ENCODE measurements at regions not wholly inside any gene's neighbourhood (a gene's known extent, or its start where the extent isn't known, plus 50 kb on each side); places are given as distances from the start of the nearest gene placed in this dataset.

GRCh38 chr13:104436555-104436954, 1370.3 kb upstream of the SLC10A2 start:
- no peak overlapping the region for H4K8ac ChIP-seq (ENCODE audit: extremely low read depth, insufficient read depth, low read length)
- H3K27me3 ChIP-seq (replicated peaks in 1 of 4; ENCODE audit: control insufficient read depth in 3 of 4, extremely low read depth in 1 of 4, insufficient read depth in 3 of 4, low read length in 3 of 4): no peaks in the 10 kb centered on the region
- CTCF ChIA-PET (ENCODE audit: partially characterized antibody): interaction anchor here (1.0 kb wide), 1 partner anchor 9 kb away, joined by 4 read pairs; no protein-coding TSS in a partner anchor
- H3K79me2 ChIP-seq (ENCODE audit: control insufficient read depth in 1 of 2, insufficient read depth in 2 of 2, low read length in 2 of 2): no peaks in the 10 kb centered on the region
- FAIRE-seq (no peak), DNase-seq (ENCODE audit: low read depth in 1 of 2, low spot score in 2 of 2) (no peak)
- no peak overlapping the region for H2BK15ac ChIP-seq (ENCODE audit: low read length)
- H2BK12ac ChIP-seq (ENCODE audit: low read depth, low read length): no peak overlapping the region
- H2AK5ac ChIP-seq (ENCODE audit: low read depth, low read length): no peak overlapping the region
- H3K23ac ChIP-seq (ENCODE audit: insufficient read length): no peak overlapping the region
- H3K4me2 ChIP-seq (ENCODE audit: insufficient read depth in 1 of 2, low read depth in 2 of 2, low read length in 2 of 2): no peak overlapping the region
- H3K56ac ChIP-seq (replicated peaks; ENCODE audit: insufficient read length, low read depth, low read length): no peak overlapping the region
- TF ChIP-seq ATF3 (IDR thresholded peaks at IDR 0.05; ENCODE audit: insufficient read depth, low read depth, low read length) (no peak), POU5F1 (IDR thresholded peaks at IDR 0.05; ENCODE audit: low read depth, low read length) (no peak), RFX5 (IDR thresholded peaks at IDR 0.05; ENCODE audit: borderline replicate concordance, low read depth, low read length) (no peak)
- POLR2A ChIA-PET (ENCODE audit: partially characterized antibody): no interaction called here
- no peak overlapping the region for H3K18ac ChIP-seq (ENCODE audit: extremely low read depth, low read length)
- no peak overlapping the region for H2BK20ac ChIP-seq (ENCODE audit: low read length)
- H3K4me1 ChIP-seq (replicated peaks in 1 of 4; ENCODE audit: control insufficient read depth in 3 of 4, insufficient read depth in 4 of 4, low read length in 3 of 4): no peaks in the 10 kb centered on the region
- H3K4ac ChIP-seq (replicated peaks; ENCODE audit: insufficient read length, low read depth, low read length): no peak overlapping the region
- no peak overlapping the region for H3K14ac ChIP-seq (ENCODE audit: insufficient read length)
- no peak overlapping the region for H3K4me3 ChIP-seq (ENCODE audit: extremely low read depth in 1 of 4, insufficient read depth in 2 of 4, low read depth in 3 of 4, low read length in 4 of 4)
- H3K23me2 ChIP-seq (ENCODE audit: low read depth, low read length): no peaks in the 10 kb centered on the region
- H3K9me3 ChIP-seq (ENCODE audit: insufficient read depth in 2 of 2, low read depth in 1 of 2, low read length in 1 of 2): no peaks in the 10 kb centered on the region
- no peak overlapping the region for H3K27ac ChIP-seq (ENCODE audit: low read depth, low read length)
- H3K9ac ChIP-seq (replicated peaks in 1 of 4; ENCODE audit: extremely low read depth in 1 of 4, low read depth in 3 of 4, low read length in 3 of 4): no peak overlapping the region
- H4K20me1 ChIP-seq (replicated peaks in 1 of 2; ENCODE audit: control insufficient read depth in 1 of 2, insufficient read depth in 2 of 2, low read length in 2 of 2): no peaks in the 10 kb centered on the region
- H4K91ac ChIP-seq (replicated peaks; ENCODE audit: insufficient read length, low read length): no peak overlapping the region
- H2AFZ ChIP-seq (ENCODE audit: low read length): no peak overlapping the region
- no peak overlapping the region for H2BK120ac ChIP-seq (replicated peaks; ENCODE audit: low read depth, low read length)
- no peak overlapping the region for H2BK5ac ChIP-seq (ENCODE audit: low read depth, low read length)
- WGBS, 2 experiments (ENCODE audit: extremely low coverage in 1 of 2, insufficient coverage in 1 of 2, insufficient read length in 1 of 2, insufficient replicate concordance in 2 of 2, low coverage in 1 of 2, low lambda C conversion rate in 2 of 2, missing lambda C conversion rate in 1 of 2): 92% methylated on average over 2 of the region's 2 CpGs; no CpG with 5 or more reads in 1 of the 2 experiments
- H4K5ac ChIP-seq (ENCODE audit: insufficient read length, low read depth, low read length): no peak overlapping the region
- no peaks in the 10 kb centered on the region for H3K79me1 ChIP-seq (ENCODE audit: low read depth, low read length)
- no peaks in the 10 kb centered on the region for H3K36me3 ChIP-seq (ENCODE audit: control insufficient read depth in 2 of 4, insufficient read depth in 4 of 4, low read length in 3 of 4)
